NCI-H774 (cell line): ENCODE measurements at regions not wholly inside any gene's neighbourhood (a gene's known extent, or its start where the extent isn't known, plus 50 kb on each side); places are given as distances from the start of the nearest gene placed in this dataset.

ENCODE experiments used
- DNase-seq: peaks from one replicate; lab custom pipeline; 2025; lab: John Stamatoyannopoulos, UW

DNA sequence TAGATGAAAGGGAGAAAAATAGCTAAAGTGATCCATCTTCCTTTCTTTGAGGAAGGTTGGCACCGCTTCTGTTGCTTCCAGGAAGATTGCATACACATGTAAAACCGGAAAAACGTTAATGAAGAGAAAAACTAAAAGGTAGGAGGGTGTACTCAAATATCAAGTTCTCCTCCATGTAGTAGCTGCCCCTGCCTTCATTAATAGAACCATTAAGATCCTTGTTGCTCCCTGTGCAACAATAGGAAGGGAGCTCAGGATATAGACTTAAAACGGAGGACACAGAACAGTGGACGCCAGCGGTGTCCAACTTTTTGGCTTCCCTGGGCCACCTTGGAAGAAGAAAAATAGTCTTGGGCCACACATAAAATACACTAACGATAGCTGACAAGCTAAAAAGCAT, 118.9 kb downstream of the TMEM174 start:
- no peak for DNase-seq

DNA sequence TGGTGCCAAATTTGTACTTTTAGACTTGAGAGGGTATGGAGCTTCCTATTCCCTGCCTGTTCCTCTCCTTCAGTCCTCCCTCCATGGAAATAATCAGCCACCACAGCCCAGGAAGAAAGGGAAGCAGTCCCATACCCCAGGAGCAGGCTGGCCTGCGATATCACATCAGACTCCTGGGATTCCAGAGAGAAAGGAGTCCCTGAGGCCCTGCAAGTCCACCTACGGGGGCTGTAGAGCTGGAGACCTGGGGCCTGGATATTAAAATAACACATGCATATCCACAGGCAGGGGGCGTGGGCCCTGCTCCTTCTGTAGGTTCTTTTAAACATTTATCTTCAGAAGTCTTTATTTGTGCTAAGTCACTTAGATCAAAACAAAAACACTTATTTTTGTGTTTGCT, 117.2 kb downstream of the TMEM174 start:
- DNase-seq = no peak

DNA sequence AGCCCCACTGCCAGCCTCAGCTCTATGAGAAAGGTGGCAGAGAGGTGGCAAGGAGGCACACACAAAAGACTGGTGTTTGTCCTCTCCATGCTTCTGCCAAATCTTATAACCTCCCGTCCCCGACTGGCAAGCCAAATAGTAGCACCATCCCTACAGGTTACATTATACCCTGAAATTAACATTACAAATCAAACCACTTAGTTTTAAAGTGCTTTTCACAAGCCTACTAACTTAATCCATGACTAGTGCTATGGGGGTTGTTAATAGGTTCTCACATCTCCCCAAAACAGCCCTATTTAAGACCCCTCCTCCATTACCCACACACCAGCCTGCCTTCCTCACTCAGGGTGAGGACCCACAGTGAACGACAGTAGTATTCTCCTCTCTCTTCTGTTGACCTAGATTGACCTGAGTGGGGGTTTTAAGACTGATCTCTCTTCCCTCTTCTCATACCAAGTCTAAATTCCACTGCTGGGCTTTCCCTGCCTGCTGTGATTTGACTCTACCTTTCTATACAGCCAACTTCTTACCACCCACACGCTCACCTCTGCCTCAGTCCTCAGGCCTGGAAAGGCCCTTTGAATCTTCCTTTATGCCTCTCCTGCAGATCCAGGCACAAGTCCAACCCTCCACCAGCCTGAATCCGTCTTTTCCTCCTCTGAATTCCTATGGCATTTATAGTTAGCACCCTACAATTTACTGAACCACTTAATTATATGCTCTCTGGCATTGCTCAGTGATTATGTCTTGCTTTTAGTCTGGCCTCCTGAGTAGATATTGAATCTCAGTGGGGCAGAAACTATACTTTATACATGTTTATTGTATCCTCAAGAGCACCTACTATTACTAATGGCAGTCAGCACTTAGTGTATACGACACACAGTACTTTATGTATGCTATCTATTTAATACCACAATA, 116.1 kb downstream of the TMEM174 start:
- no peak for DNase-seq

DNA sequence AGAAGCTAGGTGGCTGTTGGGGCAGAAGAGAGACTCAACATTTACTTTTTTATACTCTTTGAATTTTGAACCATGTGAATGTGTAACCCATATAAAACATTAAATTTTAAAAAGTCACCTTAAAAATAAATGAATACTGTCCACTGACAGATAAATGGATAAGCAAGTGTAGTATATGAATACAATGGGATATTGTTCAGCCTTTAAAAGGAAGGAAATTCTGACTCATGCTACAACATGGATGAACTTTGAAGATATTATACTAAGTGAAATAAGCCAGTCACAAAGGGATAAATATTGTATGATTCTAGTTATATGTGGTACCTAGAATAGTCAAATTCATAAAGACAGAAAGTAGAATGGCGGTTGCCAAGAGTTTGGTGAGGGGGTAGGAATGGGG, 113.9 kb downstream of the TMEM174 start:
- no peak for DNase-seq

DNA sequence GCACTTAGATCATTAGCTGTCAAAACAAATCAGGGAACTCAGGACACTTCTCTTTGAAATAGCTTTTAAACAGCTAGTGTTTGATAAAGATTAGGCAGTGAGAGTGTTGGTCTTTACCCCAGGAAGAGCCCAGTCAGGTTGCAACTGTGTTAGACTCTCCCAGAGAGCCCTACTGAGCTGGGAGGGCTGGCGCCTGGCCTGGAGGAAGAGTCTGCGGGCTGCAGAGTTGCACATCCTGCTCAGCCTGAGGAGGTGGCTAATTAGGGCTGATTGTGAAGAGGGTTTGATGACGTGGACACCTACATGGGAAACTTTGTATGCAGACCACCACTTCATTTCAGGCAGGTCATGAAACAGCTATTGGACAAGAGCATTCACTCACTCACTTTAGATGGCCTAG, 112.0 kb downstream of the TMEM174 start:
- DNase-seq = no peak

DNA sequence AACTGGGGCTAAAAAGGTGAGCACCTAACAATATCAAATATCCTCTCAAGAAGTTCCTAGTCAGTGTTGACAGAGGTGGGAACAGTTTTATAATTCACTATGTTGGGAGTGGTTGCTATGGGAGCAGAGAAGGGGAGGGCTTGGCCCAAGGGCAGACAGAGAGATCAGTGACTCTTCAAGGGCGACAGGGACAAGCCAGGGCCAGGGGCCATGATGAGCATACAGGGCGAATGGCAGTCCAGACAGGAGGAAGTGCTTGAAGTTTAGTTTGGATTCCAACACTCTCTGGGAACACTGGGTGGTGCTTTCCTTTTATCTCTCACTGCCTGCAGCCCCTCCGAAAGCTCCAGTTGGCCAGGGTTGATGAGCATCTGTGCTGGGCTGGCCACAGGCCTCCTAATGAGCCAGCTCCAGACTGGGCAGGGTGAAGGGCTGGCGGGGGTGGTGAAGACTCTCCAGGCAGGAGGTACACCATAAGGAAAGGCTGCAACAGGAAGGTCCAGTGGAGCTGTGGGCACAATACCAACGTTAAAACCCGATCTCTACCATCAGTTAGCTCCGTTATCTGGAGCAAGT, 111.3 kb downstream of the TMEM174 start:
- DNase-seq = no peak

DNA sequence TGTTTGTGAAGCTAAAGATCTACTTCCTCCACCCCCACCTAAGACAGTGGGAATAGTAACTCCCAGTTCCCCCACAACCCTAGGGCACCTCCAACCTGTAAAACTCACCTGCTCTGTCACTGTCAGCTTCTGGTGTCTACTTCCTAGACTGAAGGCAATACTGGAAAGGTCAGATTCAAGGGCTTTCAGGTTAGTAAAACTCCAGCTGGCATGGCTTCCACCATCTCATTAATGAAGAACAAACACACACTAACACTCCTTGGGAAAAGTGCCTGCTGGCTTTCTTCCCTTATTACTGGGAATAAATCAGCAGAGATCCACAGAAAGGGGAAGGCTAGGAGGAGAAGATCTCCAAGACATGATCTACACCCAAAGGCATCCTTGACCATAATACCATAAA, 109.9 kb downstream of the TMEM174 start:
- peak; percentile 45 for DNase-seq

DNA sequence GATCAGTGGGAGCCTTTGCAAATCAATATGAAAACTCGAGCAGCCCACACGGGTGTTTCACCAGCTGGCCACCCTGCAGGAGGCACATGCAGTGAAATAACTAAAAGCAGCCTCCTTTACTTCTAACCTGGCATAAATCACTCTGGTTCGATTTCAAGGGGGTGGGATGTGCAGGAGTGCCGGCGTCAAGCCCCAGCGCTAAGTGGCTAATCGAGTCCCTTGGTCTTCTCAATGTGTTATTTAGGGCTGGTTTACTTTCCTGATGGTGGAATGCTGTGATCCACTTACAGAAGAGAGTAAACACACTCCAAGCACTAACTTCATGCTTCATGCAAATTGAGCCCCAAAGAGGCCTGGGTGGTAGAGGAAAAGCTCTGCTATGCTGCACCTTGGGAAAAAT, 109.4 kb downstream of the TMEM174 start:
- peak; percentile 38 for DNase-seq

DNA sequence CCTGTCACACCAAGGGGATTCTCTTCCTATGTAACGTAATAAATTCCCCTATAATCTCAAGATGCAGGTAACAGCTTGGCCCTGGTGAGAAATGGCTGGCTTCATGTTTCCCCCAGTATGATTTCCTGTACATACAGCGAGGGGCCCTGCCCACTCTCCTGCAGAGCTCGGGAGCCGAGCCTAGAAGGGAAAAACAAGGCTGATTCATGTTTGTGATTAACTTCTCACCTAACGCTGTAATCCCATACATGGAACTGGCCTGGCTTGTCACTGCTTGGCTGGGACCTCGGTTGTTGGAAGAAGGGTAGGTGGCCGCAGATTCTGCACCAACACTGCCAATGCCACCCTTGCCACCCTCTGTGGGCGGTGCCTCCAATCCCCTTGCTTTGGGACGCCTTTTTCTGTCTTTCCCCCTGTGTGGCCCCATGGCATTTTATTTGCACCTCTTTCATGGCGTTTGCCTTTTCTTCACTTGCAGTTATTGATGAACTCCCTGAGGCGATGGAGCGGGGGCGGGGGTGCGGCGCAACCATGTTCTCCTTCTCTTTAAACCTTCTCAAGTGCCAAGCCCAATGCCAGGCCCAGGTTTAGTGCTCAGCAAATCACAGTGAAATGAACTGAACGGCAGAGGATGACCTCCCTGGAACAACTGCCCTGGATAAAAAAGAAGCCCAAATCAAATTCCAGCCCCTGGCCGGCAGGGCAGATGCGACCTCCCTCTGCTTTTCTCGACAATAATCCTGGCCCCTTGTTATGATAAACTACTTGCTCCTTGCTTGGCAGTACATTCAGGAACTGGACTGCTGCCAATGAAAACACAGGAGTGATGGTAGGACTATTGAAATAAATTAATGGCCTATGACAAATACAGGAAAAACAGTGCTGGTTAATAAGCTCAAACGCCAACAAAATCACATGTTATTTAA, 108.1 kb downstream of the TMEM174 start:
- peak; percentile 68 for DNase-seq

DNA sequence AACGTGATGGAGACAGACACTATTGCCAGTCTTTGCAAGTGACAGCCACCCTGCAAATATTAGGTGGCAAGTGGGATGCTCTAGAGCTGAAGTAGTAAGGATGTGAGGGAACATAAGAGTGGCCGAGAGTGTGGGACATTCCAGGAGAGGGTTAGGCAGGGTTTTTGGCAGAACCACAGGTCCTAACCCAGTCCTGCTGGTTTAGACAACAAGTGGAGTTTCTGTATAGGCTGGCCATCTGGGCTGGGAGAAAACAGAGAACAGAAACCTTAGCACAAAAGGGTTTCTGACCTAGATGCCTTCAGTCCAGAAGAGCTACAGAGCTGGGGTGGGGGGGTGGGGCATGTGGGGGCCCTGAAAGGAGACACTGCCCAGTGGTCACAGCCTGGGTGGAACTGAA, 107.4 kb downstream of the TMEM174 start:
- no peak for DNase-seq

DNA sequence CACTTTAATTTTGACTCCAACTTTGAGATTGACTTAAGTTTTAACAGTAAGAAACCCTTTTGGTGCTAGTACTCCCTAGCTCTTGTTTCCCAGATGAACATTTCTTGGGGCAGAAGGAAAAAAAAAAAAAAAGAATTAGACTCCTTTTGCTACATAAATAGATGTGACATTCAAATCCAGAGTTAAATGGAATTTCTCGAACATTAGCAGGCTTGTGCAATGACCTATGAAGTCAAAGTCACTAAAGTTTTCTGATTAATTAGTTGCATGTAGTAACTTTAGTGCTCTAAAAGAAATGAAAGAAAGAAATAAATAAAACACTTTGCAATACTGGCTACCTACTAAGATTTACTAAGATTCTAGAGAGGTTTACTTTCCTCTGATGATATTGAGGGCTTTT, 106.8 kb downstream of the TMEM174 start:
- no peak for DNase-seq

DNA sequence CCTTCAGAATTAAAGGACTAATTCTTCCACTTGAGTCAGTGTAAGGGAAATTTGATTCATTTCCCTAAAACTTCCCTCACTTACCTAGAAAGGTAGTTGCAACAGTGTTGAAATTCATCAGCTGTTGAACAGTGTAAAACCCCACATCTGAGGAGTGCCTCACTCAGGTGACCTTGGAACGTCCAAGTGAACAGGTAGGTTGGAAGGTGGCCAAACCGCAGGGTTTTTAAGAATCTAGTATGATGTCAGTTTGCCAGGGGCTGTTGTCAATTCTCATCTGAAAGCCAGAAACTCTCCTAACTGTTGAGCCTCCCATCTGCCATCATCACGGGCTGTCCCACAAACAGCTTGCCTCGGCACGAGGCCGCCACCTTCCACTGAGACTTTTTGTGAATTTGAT, 105.7 kb downstream of the TMEM174 start:
- DNase-seq = no peak

DNA sequence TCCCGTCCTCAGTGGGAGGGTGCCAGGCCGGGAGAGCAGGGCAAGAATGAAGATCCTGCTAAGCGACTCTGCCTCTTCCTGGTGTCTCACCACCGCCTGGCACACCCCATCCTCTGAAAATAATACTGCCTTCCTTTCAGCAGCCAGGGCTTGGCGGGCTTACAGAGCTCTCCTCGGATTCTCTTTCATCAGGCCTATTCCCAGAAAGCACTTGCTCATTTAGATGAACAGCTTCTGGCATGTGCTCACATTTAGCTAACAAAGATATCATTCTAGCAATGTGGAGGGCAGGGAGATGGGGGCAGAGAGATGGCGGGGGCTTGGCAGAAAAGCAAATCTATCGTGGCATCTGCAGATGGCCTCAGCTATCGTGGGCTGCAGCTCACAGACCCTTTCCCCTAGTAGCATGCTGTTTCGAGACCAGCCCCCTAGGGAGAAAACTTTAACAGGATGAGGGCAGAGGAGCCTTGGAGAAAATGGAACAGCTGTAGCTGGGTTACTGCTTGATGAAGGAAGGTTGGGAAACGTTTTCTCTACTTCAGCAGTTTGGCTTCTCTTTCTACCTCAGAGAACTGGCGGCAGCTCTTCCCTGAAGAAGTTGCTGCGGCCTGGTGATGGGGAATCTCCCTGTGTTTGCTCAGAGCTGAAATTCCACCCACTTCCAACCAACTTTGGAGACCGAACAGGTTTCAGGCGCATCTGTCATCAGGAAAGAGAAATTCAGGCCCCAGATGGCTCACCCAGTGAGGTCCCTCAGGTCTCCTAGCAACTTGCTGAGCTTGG, 102.1 kb downstream of the TMEM174 start:
- no peak for DNase-seq

DNA sequence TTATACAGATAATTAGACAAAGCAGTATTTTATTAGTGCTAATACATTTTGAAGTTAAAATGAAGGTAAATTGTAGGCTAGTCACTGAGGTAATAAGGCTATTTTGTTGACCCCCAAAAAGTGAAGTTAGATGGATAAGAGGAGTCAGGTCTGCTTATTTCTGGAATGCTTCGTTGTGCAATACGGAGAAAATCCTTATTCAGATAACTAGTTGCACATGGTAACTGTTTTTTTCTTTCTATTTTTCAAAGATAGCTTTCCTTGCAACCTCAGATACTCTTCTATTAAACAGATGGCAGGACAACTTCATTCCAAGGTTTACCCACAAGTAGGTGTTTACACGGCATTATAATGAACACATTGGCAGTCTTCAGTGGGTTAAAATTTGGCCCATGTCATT, 101.1 kb downstream of the TMEM174 start:
- DNase-seq = no peak

DNA sequence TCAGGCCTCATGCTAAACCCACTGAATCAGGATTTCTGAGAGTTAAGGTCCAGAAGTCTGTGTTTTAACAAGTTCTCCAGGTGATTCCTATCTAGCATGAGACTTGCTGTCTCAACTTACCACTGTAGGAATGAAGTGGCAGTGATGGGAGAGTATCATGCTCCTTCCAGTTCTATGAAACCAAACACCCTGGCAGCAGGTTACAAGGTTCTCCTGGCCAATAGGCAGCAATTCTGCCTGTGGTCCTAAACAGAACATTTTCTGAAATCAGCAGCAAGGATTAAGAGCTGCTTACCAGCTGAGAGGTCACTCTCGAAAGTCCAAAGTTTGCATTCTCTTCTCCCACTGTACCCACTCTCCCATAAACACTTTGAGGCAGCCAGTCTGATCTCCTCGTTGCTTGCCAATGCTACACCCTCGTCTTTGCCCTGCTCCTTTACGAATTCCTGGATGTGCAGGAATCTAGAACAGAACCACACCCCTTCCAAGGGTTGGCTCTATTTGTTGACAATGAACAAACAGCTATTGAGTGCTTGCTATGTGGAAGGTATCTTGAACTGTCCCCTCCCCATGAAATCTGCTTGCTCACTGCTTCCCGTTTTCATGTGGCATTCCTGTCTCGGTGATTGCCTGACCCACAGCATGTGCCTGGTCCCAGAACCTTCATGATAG, 100.5 kb downstream of the TMEM174 start:
- no peak for DNase-seq

DNA sequence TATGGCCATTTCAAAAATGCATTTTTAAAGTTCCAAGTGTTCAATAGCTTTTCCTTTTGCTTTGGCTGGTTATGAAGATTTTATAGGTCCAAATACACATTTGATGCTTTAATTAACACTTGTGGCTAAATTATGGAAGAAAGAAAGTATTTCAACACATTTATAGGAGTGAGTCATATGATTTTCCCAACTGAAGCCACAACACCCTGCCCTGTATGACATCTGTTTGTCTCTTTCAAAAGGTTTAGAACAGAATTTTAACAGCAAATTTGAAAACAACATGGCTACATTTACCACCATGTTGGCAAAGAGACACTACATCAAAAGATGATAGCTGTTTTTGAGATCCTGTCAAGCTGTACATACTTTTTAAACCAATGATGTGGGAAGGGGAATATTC, 99.4 kb downstream of the TMEM174 start:
- no peak for DNase-seq

DNA sequence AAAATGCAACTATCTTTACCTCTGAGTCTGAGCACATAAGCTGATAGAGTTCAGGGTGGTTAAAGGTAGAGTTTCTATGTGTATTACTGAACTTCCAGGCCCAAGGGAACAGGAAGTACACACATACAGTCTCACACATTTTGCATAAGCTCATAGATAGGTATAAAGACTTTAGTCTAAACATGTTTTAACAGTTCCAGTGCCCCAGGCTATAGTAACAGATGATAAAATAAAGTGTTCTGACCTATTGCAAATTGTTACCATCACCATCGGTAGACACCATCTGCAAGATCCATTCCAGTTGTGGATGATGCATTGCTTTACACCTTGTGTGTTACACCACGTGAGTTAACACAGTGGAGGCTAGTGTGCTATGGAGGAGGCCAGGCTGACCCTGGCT, 95.8 kb downstream of the TMEM174 start:
- DNase-seq = no peak

DNA sequence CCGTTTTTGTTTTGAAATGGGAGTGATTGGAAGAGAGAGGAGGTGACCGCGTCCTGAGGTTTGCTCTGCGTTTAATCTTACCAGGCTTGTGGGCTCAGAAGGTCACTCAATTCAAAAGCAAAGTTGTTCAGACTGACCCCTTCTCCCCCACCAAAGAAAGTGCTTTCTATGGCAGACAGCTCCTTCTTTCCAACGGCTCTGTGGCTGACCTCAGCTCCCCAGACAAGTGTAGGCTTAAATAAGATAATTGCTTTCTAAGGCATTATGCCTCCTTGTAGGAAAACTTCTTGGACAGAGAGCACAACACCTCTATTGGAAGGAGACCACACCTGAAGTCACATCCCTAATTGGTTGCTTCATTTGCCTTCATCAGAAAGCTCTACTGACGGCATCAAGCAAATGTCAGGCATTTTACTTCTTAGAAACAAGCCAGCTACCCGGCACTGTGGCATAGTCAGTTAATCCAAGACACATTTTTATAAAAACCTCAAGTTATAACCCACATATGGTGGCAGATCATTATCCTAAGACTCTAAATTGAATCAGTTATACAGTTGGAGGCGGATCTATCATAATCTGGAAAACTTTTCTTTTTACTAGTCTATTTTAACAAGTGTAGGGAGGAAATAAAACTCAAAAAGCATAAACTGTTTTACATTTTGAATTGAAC, 94.9 kb downstream of the TMEM174 start:
- no peak for DNase-seq

DNA sequence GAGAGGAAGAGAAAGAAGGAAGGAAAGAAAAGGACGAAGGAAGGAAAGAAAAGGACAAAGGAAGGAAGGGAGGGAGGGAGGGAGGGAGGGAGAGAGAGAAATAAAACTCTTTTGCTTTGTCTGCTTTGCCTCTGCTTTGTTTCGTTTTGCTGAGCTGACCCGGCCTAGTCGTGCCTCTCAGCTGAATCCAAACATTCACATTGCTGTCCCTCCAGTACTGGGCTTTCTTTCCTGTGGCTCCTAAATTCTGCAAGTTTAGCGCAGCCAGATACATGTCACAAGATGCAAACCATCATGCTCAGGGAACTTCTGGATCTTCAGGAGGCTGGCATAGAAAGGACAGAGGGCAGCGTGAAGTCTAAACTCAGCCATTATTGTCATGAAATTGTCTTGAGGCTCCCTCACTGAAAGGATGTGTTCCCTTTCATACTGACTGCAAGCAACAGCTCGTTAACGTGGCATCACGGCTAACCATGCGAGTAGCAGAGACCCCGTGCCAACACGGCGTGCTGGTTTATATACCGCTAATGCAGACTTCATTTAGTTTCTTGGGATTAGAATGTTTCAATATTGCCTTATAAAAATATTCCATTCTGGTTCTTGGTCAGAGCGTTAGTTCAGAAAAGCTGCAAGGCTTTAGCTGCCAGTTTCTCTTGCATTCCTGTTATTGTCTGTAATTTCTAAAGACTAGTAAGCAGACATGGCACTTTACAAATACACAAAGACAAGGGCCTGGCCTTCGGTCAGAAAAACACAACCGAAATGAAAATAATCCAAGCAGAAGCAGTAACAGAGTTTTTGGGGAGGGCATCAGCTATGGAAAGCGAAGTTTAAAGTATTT, 94.2 kb downstream of the TMEM174 start:
- DNase-seq = no peak
